ENCODE measurements at regions not wholly inside any gene's neighbourhood (a gene's known extent, or its start where the extent isn't known, plus 50 kb on each side); places are given as distances from the start of the nearest gene placed in this dataset.

GRCh38 chr2:72043985-72044384 is 103.7 kb downstream of the CYP26B1 start:
- H3K4me3 ChIP-seq (ENCODE audit: insufficient read depth, low read length, poor library complexity, severe bottlenecking) = no peak overlapping the region
- H3K9ac ChIP-seq (ENCODE audit: low read length) = no peak overlapping the region
- no peaks in the 10 kb centered on the region for H3K79me2 ChIP-seq (ENCODE audit: insufficient read depth, low read length)
- 0 out of 2 replicates have a peak, but pooled peaks cover 3% of the 10 kb centered on the region for H3K36me3 ChIP-seq (ENCODE audit: low read length)
- H4K20me1 ChIP-seq (ENCODE audit: low read depth, low read length) = no peaks in the 10 kb centered on the region
- H3K9me2 ChIP-seq (replicated peaks; ENCODE audit: insufficient read depth, low read length) = no peaks in the 10 kb centered on the region
- H3K4me2 ChIP-seq (ENCODE audit: low read depth, low read length, poor library complexity, severe bottlenecking) = no peak overlapping the region
- TF ChIP-seq CTCF (IDR thresholded peaks at IDR 0.05; ENCODE audit: insufficient read depth, low read length, poor library complexity, severe bottlenecking) (no peak), EZH2phosphoT487 (conservative IDR thresholded peaks at IDR 0.05; ENCODE audit: low read length) (no peak)
- H3K9me3 ChIP-seq (ENCODE audit: insufficient read depth, low read length) = peaks cover 12% of the 10 kb centered on the region
- no peak overlapping the region for H3K27ac ChIP-seq (ENCODE audit: low read depth, low read length)
- H3K27me3 ChIP-seq (ENCODE audit: low read length) = no peaks in the 10 kb centered on the region
- no peaks in the 10 kb centered on the region for H3F3A ChIP-seq (ENCODE audit: insufficient read depth)
- no peak overlapping the region for H2AFZ ChIP-seq (ENCODE audit: low read depth, low read length, severe bottlenecking)

- no peak overlapping the region for H3K27ac ChIP-seq (ENCODE audit: low read depth, low read length)
- H3K9me3 ChIP-seq (ENCODE audit: insufficient read depth, low read length) = peaks cover 12% of the 10 kb centered on the region
- no peak overlapping the region for H3K9ac ChIP-seq (ENCODE audit: low read length)
- H3K4me2 ChIP-seq (ENCODE audit: low read depth, low read length, poor library complexity, severe bottlenecking) = no peak overlapping the region
- no peaks in the 10 kb centered on the region for H3K79me2 ChIP-seq (ENCODE audit: insufficient read depth, low read length)
- no peak overlapping the region for H2AFZ ChIP-seq (ENCODE audit: low read depth, low read length, severe bottlenecking)
- H3K9me2 ChIP-seq (replicated peaks; ENCODE audit: insufficient read depth, low read length) = no peaks in the 10 kb centered on the region
- H3F3A ChIP-seq (ENCODE audit: insufficient read depth) = no peaks in the 10 kb centered on the region
- H3K4me3 ChIP-seq (ENCODE audit: insufficient read depth, low read length, poor library complexity, severe bottlenecking) = no peak overlapping the region
- H3K27me3 ChIP-seq (ENCODE audit: low read length) = no peaks in the 10 kb centered on the region
- H4K20me1 ChIP-seq (ENCODE audit: low read depth, low read length) = no peaks in the 10 kb centered on the region
- 0 out of 2 replicates have a peak, but pooled peaks cover 3% of the 10 kb centered on the region for H3K36me3 ChIP-seq (ENCODE audit: low read length)
- TF ChIP-seq EZH2phosphoT487 (conservative IDR thresholded peaks at IDR 0.05; ENCODE audit: low read length) (no peak), CTCF (IDR thresholded peaks at IDR 0.05; ENCODE audit: insufficient read depth, low read length, poor library complexity, severe bottlenecking) (no peak)
Measured at GRCh38 chr2:72041638-72042111, 106.0 kb downstream of the CYP26B1 start.

- TF ChIP-seq EZH2phosphoT487 (conservative IDR thresholded peaks at IDR 0.05; ENCODE audit: low read length) (no peak), CTCF (IDR thresholded peaks at IDR 0.05; ENCODE audit: insufficient read depth, low read length, poor library complexity, severe bottlenecking) (no peak)
- H3F3A ChIP-seq (ENCODE audit: insufficient read depth) = no peaks in the 10 kb centered on the region
- H3K79me2 ChIP-seq (ENCODE audit: insufficient read depth, low read length) = no peaks in the 10 kb centered on the region
- H3K4me3 ChIP-seq (ENCODE audit: insufficient read depth, low read length, poor library complexity, severe bottlenecking) = no peak overlapping the region
- no peak overlapping the region for H2AFZ ChIP-seq (ENCODE audit: low read depth, low read length, severe bottlenecking)
- no peaks in the 10 kb centered on the region for H3K9me2 ChIP-seq (replicated peaks; ENCODE audit: insufficient read depth, low read length)
- H3K9me3 ChIP-seq (ENCODE audit: insufficient read depth, low read length) = peaks cover 12% of the 10 kb centered on the region
- no peaks in the 10 kb centered on the region for H4K20me1 ChIP-seq (ENCODE audit: low read depth, low read length)
- no peaks in the 10 kb centered on the region for H3K27me3 ChIP-seq (ENCODE audit: low read length)
- no peak overlapping the region for H3K9ac ChIP-seq (ENCODE audit: low read length)
- H3K4me2 ChIP-seq (ENCODE audit: low read depth, low read length, poor library complexity, severe bottlenecking) = no peak overlapping the region
- H3K27ac ChIP-seq (ENCODE audit: low read depth, low read length) = no peak overlapping the region
- 0 out of 2 replicates have a peak, but pooled peaks cover 3% of the 10 kb centered on the region for H3K36me3 ChIP-seq (ENCODE audit: low read length)
Measured at GRCh38 chr2:72040629-72041571, 106.8 kb downstream of the CYP26B1 start.
